ENCODE measurements at regions not wholly inside any gene's neighbourhood (a gene's known extent, or its start where the extent isn't known, plus 50 kb on each side); places are given as distances from the start of the nearest gene placed in this dataset.

- Histone ChIP-seq H3K27ac (no peak overlapping the region), H3K4me1 (peaks cover 0 to 70% of the 10 kb centered on the region in 2 donors)
Observed at GRCh38 chr14:76922092-76922491, 95.9 kb downstream of the LRRC74A start.

DNA sequence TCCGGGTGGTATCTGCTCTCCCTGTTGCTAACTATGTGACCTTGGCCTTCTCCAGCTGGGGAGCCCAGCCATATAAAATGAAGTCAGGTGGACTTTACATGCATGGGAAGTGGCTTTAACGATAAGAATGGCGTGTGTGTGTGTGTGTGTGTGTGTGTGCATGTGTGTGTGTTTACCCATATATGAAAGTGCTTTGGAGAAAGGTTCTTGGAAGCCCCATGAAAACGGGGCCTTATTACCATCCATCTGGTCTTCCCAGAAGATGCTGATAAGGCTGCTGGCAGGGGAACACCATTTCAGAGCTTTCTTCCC, 94.8 kb downstream of the LRRC74A start:
- no peak for DNase-seq (ENCODE audit: low spot score)
- Histone ChIP-seq H3K36me3 (no peaks in the 10 kb centered on the region), H3K27me3 (no peaks in the 10 kb centered on the region), H3K9me3 (no peaks in the 10 kb centered on the region), H3K27ac (peak overlapping the region; percentile 87 to 98), H3K4me1 (peaks cover 0 to 70% of the 10 kb centered on the region in 2 donors), H3K4me3 (no peak overlapping the region)
- TF ChIP-seq, protein P1, sequence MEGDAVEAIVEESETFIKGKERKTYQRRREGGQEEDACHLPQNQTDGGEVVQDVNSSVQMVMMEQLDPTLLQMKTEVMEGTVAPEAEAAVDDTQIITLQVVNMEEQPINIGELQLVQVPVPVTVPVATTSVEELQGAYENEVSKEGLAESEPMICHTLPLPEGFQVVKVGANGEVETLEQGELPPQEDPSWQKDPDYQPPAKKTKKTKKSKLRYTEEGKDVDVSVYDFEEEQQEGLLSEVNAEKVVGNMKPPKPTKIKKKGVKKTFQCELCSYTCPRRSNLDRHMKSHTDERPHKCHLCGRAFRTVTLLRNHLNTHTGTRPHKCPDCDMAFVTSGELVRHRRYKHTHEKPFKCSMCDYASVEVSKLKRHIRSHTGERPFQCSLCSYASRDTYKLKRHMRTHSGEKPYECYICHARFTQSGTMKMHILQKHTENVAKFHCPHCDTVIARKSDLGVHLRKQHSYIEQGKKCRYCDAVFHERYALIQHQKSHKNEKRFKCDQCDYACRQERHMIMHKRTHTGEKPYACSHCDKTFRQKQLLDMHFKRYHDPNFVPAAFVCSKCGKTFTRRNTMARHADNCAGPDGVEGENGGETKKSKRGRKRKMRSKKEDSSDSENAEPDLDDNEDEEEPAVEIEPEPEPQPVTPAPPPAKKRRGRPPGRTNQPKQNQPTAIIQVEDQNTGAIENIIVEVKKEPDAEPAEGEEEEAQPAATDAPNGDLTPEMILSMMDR (IDR thresholded peaks at IDR 0.05), result no peak

More at GRCh38 chr14:76922092-76922491, 95.9 kb downstream of the LRRC74A start:
- Histone ChIP-seq H3K4me3 (no peak overlapping the region), H3K9me3 (no peaks in the 10 kb centered on the region), H3K36me3 (no peaks in the 10 kb centered on the region), H3K27me3 (no peaks in the 10 kb centered on the region)
- TF ChIP-seq, protein P1 (IDR thresholded peaks at IDR 0.05), result no peak
- no peak for DNase-seq (ENCODE audit: low spot score)

DNA sequence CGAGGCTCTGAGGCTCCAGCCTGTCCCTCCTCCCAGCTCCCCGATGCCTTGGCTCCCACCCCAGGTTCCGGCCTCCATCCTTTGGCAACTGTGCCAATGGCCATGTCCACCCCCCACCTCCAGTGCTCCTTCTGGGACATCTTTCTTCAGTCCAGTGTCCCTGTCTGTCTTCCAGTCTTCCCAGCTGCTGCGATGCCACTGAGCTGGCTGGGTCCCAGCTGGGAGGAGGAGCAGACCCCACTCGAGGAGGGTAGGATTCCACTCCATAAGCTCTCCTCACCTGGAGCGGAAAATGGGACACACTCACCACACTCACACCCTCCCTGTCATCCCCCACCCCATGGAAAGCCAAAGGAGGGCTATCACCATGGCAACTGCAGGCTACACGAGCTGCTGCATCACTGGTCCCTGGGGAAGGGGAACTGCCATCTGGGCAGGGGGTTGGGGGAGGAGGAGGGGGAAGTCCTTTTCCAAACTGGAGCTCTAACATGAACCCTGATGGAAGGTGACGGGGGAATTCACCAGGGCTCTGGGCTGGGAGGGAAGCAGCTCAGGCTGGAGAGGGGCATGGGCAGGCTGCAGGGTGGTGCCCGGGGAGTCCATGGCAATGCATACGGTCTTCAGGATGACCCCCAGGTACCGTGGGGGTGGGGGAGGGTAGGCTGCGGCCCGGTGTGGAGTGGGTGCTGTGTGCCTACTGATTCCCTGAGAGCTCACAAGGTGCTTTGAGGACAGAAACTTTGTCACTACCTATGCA, 94.3 kb downstream of the LRRC74A start:
- DNase-seq (ENCODE audit: low spot score), result no peak
- no peak overlapping the region for H3K4me3 ChIP-seq
- peaks cover 0 to 70% of the 10 kb centered on the region in 2 donors for H3K4me1 ChIP-seq
- no peaks in the 10 kb centered on the region for H3K27me3 ChIP-seq
- no peaks in the 10 kb centered on the region for H3K9me3 ChIP-seq
- H3K27ac ChIP-seq, result peak overlapping the region; percentile 87 to 98
- H3K36me3 ChIP-seq, result no peaks in the 10 kb centered on the region
- TF ChIP-seq, protein P1 (IDR thresholded peaks at IDR 0.05), result no peak

DNA sequence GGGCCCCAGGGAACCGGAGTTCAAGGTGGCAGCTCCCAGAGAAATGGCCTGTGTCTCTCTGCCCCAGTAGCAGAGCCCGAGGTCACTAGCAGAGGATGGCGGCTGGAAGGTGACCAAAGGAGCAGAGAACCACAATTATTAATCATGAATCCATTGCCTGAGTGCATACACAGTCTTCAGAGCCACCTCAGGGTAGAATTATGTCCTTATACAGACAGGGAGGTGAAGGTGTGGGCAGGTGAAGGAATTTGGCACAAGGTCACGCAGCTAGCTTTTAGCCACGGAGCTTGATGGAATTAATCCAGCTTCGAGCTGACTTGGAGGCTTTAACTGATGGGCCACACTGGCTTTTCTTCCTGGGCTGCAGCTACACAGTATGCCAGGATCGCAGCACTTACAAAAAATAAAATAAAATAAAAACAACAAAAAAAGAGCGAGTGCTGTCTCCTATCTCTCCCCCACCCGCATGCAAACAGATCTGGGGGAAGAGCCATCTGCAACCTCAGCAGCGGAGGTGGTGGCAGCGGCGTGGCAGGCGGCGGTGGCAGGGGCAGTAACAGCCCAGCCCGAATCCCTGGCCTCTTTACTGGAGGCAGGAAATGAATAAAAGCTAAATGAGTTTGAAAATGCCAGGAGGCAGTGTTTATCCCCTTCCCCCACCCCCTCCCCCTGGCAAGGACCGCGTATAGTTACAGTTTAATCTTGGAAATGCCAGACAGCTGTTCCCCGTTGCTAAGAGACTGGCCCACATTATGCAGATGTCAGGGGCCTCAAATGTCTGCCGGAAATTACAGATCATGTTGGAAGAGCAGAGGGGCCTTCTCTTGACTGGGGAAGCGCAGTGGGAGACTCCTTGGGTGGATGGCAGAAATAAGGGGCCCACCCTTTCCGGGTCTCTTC, 93.5 kb downstream of the LRRC74A start:
- no peak for DNase-seq (ENCODE audit: low spot score)
- no peaks in the 10 kb centered on the region for H3K36me3 ChIP-seq
- H3K27ac ChIP-seq, result peak overlapping the region; percentile 87 to 98
- no peaks in the 10 kb centered on the region for H3K27me3 ChIP-seq
- peaks cover 0 to 68% of the 10 kb centered on the region in 2 donors for H3K4me1 ChIP-seq
- H3K9me3 ChIP-seq, result no peaks in the 10 kb centered on the region
- H3K4me3 ChIP-seq, result no peak overlapping the region
- TF ChIP-seq, protein P1 (IDR thresholded peaks at IDR 0.05), result no peak
